ENCODE measurements at regions not wholly inside any gene's neighbourhood (a gene's known extent, or its start where the extent isn't known, plus 50 kb on each side); places are given as distances from the start of the nearest gene placed in this dataset.

- DNase-seq = no peak
Measured at GRCh38 chr2:43105586-43106558, 120.5 kb downstream of the ZFP36L2 start.

- no peak for DNase-seq
Measured at GRCh38 chr2:43104763-43105162, 121.6 kb downstream of the ZFP36L2 start.

- no peak for DNase-seq
Measured at GRCh38 chr2:43104106-43104505, 122.3 kb downstream of the ZFP36L2 start.

- no peak for DNase-seq
Measured at GRCh38 chr2:43103093-43103404, 123.4 kb downstream of the ZFP36L2 start.

GRCh38 chr2:43102366-43103092, 123.9 kb downstream of the ZFP36L2 start:
- no peak for DNase-seq

- DNase-seq = no peak
Measured at GRCh38 chr2:43101751-43102150, 124.7 kb downstream of the ZFP36L2 start.

DNA sequence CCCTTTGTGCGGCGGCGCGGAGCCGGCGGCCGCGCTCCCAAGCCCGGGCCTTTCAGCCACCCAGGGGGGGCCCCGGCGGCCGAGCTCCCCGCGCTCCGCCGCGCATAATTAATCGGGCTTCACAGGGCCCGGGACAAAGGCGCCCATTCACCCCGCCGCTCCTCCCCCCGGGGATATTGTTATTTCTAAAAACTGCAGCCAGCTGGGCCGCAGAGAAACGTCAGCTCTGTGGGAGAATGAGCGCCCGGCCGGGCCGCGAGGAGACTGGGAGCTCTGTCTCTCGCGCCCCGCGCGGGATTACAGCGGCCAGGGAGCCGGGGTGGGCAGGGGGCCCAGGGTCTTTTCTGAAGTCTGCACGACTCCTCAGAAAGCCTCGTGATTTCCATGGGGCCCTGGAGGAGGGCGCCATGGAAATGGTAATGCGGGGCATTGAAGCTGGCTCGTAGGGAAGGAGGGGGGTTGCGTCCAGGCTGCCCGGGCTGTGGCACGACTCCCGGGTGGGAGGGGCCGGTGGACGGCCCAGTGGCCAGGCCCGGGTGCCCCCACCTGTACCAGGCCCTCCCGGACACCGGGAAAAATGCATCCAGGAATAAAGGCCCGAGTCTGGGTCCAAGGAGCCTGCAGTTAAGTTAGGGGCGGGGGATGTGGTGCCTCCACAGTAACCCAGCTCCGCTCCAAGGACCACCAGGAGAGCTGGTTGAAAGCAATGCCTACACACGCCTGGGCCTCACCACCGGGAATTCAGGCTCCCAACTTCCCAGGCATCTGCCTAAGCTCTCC, 125.3 kb downstream of the ZFP36L2 start:
- no peak for DNase-seq

GRCh38 chr2:43100362-43100882, 126.0 kb downstream of the ZFP36L2 start:
- DNase-seq = no peak

- DNase-seq = no peak
Measured at GRCh38 chr2:43099797-43100196, 126.6 kb downstream of the ZFP36L2 start.

DNA sequence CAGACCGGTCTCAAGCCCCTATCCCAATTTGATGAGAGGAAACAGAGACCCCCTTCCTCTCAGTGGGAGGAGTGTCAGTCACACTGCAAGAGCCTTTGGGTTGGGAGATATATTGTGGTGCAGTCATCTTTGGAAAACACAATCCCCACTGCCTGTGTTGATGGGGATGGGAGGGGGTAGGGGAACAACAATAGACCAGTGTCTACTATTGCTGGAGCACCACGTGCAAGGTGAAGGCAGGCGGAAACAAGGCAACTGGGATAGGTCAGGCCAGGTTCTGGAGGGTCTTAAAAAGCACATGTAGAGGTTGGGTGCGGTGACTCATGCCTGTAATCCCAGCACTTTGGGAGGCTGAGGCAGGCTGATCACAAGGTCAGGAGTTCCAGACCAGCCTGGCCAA, 127.9 kb downstream of the ZFP36L2 start:
- no peak for DNase-seq

- DNase-seq = no peak
Measured at GRCh38 chr2:43097644-43098408, 128.6 kb downstream of the ZFP36L2 start.

GRCh38 chr2:43095533-43096295, 130.7 kb downstream of the ZFP36L2 start:
- no peak for DNase-seq

- no peak for DNase-seq
Measured at GRCh38 chr2:43092520-43093179, 133.8 kb downstream of the ZFP36L2 start.

- no peak for DNase-seq
Measured at GRCh38 chr2:43090317-43090716, 136.1 kb downstream of the ZFP36L2 start.

DNA sequence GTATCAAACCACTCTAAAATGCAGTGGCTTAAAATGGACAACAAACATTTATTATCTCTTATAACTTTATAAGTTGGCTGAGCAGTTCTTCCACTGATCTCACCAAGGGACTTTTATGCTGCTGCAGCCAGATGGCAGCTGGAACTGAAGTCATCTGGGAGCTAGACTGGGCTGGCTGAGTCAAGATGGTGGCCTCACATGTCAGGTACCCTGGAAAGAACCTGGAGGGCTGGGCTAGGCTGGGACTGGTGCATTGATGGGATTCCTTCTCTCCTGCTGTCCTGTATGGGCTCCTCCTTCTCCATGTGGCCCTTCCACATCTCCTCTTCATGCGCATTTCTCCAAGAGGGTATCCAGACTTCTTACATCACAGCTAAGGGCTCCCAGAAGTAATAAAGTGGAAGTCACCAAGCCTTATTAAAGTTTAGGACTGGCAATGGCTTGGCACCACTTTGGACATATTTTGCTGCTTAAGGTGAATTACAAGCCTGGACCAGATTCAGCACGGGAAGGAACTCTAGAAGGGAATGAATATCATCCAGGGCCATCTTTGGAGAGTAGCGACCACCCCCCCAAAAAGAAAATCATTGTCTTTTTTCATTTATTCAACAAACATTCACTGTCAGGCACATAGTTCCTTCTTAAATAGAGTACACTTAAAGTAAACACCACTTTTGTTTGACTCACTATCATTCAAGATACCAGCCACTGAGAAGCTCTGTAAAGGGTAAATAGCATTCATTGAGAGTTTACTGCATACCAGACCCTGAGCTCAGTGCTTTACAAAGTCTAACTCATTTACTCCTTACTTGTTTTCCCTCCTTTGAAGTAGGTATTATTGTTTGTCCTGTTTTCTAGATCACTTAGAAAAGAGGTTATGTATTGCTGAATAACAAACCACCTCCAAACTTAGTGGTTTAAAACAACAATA, 138.0 kb downstream of the ZFP36L2 start:
- no peak for DNase-seq

DNA sequence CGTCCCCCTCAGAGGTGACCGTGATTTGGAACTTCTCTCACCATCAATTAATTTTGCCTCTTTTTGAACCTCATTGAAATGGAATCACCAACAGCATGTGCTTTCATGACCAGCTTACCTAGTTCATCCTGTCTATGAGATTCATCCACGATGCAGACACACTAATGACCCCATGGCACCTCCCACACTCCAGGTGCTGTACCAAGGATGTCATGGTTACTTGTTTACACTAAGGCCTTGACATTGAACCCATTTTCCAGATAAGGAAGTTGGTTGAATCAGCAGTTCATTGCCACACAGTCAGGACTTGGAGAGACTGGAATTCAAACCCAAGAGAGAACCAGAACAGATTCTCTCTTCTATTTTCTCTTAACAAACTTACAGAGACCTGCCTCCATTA, 139.0 kb downstream of the ZFP36L2 start:
- DNase-seq = no peak

DNA sequence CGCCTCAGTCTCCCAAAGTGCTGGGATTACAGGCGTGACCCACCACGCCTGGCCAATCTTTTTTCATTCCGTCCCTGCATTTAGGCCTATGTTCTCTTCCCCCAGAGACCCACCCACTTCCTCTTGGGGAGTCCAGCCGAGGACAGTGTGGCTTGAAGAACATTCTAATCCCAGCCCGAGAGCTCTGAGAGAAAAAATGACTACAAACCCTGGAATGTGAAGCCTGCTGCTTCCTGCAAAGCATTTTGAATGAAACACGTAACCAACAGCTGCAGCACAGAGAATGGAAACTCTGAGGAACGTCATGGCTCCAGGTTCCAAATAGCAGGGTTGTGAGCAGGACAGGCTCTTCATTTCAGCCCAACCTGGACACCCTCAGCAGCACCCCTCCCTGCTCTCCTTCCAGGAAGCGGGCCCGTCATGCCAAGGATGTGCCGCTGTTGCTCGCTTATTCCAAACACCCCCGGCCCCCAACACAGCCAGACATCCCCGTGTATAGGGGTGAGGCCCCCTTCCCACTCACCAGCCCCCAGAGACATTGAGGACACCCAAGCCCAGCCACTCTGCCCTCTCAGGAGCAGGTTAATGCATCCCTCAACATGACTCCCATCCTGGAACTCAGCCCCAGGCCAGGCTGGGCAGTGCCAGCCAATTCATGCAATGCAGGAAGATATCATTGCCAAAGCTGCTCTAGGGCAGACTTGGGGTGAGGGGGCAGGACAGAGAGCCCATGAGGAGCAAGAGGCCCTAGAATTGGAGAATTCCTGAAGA, 139.8 kb downstream of the ZFP36L2 start:
- DNase-seq = no peak

DNA sequence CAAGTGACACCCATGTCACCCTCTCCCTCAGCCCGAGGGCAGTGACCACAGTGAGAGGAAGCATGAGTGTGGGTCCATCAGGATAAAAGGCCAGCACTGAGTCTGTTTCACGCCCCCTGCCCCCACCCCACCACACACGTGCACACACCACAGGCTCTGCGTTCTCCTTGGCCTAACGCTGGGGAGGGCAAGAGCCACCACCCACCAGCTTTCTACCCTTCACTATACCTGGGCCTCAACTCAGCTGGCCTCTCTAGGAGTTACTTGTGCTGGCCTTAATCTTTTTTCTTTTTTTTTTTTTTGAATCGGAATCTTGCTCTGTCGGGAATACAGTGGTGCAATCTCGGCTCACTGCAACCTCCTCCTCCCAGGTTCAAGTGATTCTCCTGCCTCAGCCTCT, 140.5 kb downstream of the ZFP36L2 start:
- DNase-seq = no peak

DNA sequence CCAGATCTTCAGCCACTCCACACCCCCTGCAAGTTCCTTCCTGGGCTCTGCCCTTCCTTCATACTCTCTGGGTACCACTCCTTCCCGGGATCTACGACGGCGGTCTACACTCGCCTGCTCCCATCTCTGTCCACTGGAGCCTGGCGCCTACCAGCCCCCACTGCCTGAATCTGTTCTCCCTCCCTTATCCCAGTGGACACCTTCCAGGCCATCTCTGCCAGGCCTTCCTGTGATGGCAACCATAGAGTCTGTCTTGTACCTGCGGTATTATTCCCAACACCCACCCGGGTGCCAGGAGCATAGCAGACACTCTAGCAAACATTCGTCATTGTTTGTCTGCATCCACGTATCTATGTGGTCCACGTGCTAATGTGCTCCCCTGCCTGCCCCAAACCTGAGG, 140.9 kb downstream of the ZFP36L2 start:
- no peak for DNase-seq

All from NCI-H1417 (cell line).